HG03175 (cell line): ENCODE measurements at regions not wholly inside any gene's neighbourhood (a gene's known extent, or its start where the extent isn't known, plus 50 kb on each side); places are given as distances from the start of the nearest gene placed in this dataset.

Source experiments
- ATAC-seq: cut with Tn5 transposase; IDR thresholded peaks from one replicate; pipeline ENCODE4 v1.9.1; 2021; ENCODE audit warnings: mild to moderate bottlenecking, moderate library complexity; ENCODE audit not compliant: unreplicated experiment

DNA sequence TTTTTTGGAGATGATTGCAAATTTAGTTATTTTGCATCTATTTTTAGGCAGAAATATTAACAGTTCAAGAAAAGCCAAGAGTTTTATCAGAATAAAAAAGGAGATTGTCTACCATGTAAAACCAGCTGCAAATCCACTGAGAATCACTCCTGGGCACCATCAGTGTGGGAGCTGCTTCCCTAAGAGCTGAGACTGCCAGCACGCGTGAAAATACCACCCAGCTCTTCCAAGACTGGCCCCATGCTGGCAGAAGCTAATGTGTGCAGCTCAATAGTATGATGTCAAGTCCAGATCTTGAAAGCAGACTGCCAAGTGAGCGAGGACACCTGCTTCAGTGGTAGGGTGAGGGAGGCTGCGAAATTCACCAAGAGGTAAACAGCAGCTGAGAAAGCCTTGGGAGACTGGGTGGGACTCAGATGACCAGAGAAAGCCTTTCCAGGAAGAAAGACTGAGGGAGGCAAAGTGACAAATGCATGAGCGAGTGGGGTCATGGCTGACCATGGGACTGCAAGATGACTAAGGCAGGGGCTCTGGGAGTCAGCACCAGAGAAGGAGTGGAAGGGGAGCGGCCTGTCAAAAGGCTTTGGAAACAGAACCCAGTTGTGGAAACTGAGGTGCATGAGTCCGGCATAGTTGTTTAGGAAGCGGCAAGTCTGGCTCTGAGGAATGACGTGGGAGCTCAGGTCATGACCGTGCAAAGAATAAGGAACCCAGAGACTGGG, 200.9 kb downstream of the GADD45G start:
- no peak for ATAC-seq

DNA sequence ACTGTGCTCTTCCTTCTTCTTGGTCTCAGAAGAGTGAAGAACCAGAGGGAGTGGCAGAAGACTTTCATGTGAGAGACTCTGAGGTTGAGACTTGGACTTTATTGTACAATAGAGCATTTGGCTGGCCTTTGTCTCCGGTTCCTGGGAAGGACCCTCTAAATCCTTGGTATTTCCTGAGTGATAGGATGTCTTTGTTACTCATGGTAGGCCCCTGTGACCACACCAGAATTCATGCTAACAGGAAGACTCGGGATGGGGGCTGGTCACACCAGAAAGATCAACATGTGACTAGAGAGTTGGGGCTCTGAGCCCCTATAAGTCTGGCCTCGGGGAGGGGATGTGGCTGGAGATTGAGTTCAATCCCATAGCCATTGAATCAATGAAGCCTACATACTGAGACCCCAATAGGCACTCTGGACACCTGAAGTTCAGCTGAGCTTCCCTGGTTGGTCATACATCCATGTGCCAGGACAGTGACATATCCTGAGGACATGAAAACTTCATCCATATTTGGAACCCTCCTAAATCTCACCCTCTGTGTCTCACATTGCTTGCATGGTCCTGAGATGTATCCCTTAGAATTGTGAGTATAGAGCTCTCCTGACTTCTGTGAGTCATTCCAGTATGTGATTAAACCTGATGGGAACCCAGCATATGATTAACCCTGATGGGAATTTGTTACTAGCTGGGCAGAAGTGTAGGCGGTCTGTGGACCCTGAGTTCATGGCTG, 201.7 kb downstream of the GADD45G start:
- no peak for ATAC-seq

DNA sequence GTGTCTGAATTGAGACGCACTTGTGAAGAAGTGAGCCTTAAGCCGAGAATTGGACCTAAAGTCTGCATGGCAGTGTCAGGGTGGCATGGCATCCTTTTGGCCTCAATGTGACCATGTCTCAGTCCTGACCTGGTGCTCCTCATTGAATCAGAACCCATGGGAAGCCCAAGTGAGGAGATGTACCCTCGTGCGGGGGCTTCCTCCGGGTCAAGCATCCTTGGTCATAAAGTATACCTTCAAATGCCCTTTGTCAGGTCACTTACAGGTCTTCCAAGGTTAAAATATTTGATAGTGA, 202.2 kb downstream of the GADD45G start:
- ATAC-seq, result no peak

DNA sequence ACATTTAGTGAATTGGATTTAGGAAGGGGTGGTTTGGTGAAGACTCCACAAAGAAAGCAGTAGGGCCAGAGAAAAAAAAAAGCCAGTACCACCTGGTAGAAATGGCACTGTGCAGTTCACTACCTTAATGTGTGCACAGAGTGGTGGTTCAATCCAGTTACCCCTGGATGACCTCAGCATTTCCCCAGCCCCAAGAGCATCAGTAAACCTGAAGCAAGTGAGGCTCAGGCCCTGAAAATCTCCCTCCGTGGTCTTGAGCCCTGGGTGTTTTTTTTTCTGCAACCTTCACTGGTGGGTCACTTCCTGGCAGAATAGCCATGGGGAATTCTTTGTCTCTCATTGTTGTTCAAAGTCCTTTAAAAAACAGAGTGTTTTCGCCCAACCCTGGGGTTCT, 202.9 kb downstream of the GADD45G start:
- no peak for ATAC-seq

DNA sequence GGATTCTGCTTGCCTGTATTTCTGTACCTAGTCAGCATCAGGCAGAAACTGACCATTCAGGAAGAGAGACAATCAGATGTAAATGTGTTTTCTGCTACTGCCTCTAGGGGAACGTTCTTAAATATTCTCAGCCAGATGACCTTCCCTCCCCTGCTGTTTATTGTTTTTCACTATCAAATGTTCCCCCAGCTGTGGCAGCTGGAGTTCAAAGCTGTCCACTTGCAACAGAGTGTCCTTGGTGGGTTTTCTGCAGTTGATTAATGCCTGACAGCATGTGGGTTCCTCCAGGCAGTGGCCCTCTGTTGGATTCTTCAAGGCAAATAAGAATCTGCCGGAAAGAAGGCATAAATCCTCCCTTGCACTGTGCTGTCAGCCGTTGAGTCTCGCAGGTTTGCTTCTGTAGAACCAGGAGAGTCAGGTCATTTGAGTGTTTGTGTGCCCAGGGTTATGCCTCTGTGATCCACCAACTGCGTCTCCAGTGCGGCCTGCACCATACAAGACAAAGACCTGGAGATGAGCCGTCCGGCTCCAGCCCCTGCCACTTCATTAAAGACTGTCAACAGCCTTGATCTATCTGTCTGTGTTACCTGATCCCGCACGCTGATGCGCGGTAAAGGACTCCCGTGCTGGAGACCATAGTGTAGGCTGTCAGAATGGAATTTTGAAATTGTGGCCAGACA, 203.4 kb downstream of the GADD45G start:
- no peak for ATAC-seq

DNA sequence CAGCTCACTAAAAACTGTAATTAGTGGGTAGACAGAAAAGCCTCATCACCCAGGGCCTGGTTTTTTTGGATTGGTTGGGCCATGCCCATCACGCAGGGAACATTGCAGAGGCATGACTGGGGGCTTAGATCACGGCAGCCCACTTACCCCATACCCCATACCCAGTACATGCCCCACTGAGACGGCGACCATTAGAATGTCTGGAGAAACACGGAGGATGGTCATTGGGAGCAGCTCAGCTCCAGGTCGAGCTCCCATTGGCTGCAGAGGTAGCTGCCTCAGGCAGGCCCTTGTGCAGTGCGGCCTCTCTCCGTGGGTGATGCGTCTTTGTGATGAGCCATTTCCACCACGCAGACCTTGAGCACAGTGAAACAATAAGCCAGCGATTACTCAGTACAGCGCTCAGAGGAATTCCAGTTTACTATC, 204.0 kb downstream of the GADD45G start:
- no peak for ATAC-seq

DNA sequence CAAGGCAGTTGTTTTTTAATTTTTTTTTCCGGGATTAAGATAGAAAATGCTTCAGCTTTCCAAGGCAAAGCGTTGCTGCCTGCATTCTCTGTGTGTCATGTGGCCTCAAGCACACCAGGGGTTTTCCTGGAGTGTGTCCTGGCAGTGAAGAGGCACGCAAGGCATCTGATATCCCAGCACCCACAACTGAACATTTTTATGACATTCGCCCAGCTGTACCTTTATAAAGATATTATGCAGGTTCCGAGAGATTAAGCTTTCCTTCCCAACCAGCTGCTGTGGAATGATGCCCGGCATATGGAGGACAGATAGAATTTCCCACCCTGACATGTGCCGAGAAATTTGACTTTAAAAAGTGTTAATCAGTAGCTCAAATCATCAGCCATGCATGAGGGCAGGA, 205.6 kb downstream of the GADD45G start:
- no peak for ATAC-seq

DNA sequence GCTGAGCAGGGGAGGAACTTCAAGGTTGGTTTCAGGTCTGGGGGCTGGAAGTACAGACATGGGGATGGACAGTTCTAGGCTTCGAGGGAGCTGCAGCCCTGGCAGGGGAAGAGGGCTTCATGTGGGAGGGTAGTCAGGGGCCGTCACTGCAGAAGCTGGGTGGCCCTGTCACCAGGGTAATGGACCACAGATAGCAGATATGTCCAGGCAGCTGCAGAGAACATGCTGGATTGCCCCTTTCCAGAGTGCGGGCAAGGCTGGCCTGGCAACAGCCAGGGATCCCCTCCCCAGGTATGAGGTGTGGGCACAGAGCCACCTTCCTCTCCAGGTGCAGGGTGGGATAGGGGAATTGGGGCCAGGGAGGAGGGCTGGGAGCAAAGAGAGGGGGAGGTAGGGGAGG, 206.5 kb downstream of the GADD45G start:
- no peak for ATAC-seq

DNA sequence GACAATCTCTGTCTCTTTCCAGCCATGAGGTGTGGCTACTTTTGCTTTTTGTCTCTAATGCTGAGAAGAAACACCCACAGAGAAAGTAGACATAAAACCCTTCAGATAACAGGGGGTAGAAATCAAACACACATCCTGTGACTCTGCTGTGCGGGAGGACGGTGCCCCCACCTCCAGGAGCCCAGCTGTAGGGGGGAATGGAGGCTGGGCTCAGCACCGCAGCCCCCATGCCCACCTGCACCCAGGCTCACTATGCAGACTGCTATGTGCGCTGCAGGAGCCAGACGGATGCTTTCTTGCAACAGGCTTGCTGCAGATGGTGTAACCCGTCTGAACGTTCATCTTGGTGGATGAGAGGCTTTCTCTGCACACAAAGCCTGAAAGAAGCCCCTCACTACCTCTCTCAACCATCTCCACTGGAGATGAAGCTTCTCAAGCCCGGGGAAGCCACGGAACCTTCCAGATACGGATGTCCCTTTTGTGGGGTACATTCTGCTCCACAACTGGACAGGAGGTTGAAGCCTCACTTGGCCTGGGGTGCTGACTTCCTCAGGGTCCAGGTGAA, 207.2 kb downstream of the GADD45G start:
- ATAC-seq, result no peak

DNA sequence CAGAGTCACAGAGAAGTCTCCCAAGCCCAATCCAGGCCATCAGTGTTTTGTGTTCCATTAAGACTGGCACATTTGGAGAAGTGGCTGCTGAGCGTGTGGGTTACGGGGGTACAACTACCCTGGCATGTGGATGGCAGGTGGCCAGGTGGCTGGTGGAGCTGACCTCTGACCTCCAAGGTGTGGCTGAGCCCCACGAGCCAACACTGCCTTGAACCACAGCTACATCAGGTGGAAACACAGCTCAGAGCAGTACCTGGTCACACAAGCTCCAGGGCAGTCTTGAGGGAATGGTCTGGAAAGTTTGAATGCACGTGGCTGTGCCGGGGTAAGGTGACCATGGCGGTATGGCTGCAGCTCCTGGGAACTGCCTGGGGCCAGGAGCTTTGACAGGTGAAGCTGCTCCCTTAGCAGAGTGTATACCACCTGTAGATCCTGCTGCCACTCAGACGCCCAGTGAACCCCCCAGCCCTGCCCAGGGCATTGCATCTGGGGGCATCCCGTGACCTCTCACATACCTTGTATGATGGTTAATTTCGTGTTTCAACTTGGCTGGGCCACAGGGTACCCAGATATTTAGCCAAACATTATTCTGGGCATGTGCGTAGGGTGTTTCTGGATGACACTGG, 207.9 kb downstream of the GADD45G start:
- no peak for ATAC-seq

DNA sequence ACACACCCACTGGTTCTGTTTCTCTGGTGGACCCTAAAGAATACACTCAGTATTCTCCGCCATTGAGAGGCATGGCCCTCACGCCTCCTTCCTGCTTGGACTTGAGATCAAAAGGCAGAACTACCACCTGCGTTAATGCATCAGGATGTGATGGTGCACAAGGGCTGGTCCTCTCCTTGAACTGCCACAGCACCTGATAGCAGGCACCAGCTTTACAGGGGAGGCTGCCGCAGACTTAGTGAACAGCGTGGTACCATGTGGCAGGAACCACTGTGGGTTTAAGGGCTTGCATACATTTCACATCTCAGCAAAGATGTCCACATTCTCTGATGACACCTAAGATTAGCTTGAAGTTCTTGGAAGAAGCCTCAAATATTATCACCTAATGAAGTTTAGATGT, 208.7 kb downstream of the GADD45G start:
- ATAC-seq, result no peak

DNA sequence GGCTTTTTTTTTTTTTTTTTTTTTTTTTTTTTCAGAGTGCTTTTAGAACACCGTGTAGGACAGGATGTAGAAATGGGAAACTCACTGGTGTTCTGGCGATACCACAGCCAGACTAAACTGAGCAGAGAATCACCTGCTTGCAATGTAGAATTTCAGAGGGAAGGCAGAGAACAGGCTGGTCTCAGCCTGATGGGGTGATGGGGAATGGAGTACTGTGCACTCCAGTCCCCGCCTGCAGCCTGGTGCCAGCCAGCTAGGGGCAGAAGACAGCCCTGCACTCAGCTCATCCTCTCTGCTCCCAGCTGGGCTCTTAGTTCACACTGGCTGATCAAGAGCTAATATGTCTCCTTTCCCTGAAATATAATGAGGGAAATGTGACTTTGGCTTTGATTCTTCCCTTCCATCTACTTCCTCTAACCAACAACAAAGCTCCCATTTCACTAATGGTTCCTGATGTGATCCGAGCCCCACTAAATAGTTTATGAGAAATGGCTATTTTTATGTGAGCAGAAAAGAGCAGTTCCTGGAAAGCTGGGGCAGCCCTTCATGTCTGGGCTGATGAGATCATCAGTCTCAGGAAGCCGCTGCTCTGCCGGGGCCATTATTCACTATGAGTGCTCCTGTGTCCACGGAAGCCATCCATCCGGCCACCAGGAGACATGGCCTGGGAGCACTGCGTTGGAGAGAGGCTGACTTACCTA, 209.7 kb downstream of the GADD45G start:
- ATAC-seq, result no peak

DNA sequence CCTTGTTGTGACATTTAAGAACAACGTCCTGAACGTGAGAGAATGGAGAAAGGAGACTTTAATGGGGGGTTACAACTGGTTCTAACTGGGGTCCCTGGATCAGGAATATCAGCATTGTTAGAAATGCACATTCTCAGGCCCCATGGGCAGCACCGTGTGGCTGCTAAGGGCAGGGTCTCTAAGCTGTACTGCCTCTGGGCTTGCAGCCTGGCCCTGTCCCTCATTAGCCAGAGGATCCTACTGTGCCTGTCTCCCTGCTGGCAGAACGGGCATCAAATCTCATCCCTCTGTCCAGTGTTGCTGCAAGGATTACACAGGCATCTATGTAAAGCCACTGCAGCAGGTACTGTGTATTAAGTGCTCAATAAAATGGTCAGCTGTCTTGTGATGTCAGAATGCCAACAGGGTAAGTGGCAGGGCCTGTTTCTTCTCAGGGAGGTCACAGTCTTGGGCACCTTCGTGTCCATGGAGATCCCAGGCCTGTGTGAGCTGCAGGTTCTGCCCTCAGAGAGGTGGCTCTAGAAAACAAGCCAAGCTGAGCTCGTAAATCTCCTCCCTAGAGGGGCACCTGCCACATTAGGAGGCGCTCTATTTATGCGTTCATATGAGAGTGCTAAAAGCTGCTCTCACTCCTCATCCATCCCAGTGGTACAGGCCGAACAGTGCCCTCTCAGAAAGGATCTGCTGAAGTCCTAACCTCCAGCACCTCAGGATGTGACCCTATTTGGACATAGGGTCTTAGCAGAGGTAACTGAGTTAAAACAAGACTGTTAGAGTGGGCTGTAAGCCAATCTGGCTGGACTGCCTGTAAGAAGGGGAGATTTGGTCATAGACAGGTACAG, 210.5 kb downstream of the GADD45G start:
- ATAC-seq, result peak; percentile 35

DNA sequence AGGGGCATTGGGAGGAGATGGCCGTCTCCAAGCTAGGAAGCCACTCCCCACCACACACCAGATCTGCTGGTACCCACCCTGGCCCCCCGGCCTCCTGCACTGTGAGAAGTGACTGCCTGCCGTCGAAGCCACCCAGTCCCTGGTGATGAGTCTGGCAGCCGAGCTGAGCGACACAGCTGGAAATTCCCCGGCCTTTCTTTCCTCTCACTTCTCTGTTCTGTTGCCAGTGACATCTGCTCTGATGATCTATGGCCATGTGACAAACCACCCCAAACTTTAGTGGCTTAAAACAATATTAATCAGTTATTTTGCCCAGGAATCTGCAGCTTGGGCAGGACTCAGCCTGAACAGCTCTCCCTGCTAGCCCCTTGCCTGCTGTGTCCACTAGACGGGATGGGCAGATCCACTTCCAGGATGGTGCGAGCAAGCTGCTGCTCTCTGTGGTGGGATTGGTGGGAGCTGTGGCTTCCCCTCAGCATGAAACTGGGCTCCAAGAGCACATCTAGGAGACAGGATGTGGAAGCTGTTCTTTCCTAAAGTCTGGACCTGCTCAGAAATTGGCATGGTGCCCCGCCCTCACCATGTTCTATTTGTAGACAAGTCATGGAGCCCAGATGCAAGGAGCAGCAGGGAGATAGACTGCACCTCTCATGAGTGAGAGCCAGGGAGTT, 211.2 kb downstream of the GADD45G start:
- peak; percentile 88 for ATAC-seq

DNA sequence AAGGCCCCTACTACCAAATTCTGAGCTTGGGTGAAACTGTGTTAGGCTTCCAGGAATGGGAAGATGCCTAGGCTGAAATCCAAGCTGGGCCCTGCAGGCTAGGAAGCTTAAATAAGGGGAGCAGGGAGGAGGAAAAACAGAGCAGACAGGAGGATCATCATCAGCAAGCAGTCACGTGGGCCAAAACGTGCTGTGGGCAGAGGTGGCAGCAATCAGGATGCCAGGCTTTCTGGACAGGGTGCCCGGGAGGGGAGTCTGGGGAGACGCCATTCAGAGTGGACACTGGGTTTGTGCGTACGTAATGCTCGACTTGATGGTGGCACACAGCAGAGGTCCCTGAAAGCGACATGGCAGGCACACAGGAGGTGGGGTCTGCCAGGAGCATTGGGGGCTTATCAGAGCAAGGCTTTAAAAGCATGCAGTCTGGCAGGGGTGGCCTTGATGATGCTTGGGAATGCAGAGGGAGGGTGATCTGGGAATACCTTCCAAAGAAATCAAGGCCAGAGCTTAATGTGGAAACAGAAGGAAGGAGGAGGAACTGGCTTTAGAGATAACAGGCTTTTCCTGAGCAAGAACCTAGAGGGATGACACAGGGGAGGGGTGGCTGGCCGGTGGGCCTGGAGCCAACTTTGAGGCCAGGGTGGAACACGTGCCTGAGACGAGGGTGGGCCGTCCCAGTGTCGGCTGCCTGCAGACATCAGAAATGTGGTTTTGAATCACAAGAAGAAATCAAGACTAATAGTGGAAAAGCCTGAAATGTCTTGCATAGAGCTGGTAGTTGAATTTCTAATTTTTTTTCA, 212.5 kb downstream of the GADD45G start:
- ATAC-seq, result no peak

DNA sequence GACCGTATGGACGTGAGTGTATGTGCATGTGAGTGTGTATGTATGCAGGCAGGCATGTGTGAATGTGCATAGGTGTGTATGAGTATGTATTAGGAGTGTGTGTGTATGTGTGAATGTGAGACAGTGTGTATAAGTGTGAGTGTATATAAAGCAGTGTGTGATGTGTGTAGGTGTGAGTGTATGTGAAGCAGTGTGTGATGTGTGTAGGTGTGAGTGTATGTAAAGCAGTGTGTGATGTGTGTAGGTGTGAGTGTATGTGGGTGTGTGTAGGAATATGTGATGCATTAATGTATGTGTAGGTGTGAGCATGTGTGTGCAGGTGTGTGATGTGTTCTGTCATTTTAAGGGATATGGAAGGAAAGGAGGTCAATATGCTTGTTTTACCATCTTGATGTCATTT, 215.5 kb downstream of the GADD45G start:
- ATAC-seq, result no peak

DNA sequence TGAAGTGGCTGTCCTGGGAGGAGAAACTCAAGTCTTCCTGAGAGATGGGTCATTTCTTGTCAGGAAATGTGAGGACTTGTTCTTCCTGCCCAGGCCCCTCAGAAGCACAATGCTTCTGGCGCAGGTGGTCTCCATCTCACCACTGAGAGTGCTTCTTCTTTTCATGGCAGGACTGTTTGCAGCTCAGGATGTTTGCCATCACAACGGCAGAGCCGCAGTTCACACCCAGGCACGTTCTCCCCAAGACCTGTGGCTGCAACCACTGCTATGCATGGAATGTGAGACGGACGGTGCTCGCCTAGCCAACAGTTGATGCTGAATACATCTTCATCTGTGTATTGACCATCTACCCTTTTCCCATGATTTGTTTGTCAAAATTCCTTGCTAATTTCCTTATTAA, 216.3 kb downstream of the GADD45G start:
- ATAC-seq, result no peak

DNA sequence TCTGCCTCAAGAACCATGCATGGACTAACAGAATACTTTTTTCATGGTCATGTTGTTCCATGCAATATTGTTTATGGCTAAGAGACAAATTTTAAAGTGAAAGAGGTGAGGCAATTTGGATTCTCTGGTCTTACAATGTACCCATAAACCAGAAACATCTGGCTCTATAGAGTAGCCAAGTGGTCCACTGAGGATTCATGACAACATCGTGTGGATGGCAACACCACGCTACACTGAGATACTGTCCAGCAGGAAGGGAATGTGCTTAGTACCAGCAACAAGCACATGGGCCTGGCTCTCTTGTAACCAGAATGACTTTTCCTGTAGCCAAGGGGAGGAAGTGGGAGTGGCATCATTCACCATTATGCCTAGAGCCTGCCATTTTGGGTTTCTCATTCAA, 218.2 kb downstream of the GADD45G start:
- no peak for ATAC-seq

DNA sequence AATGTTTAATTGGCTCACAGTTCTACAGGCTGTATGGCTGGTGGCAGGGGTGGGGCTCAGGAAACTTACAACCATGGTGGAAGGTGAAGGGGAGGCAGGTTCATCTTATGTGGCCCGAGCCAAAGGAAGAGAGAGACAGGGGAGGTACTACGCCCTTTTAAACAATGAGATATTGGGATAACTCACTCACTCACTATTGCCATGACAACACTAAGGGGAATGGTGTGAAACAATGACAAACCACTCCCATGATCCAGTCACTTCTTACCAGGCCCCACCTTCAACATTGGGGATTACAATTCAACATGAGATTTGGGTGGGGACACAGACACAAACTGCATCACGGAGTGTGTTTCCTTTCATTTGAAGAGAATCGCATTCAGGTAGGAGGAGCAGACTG, 220.9 kb downstream of the GADD45G start:
- ATAC-seq, result no peak
